Neural cell (in vitro differentiated cells): ENCODE measurements at regions not wholly inside any gene's neighbourhood (a gene's known extent, or its start where the extent isn't known, plus 50 kb on each side); places are given as distances from the start of the nearest gene placed in this dataset.

Experiments
- H2AFZ ChIP-seq: fragments of 200-600, 300-800 bp; sonication (generic), shearing (Covaris generic); 2 replicates; pipeline ENCODE4 v1.6.0; 2014; ENCODE audit warnings: low read depth, mild to moderate bottlenecking, antibody characterized with exemption, low read length, moderate library complexity
- H3F3A ChIP-seq: fragments of 200-600 bp; shearing (Covaris generic); 2 replicates; pipeline ENCODE4 v1.6.1; 2016; ENCODE audit warnings: mild to moderate bottlenecking, moderate library complexity, mixed read lengths, antibody characterized with exemption, low read length; ENCODE audit not compliant: insufficient read depth, poor library complexity, severe bottlenecking
- H3K27ac ChIP-seq: fragments of 200-600, 300-800 bp; sonication (generic), shearing (Covaris generic); 2 replicates; pipeline ENCODE4 v1.5.1; 2014; ENCODE audit warnings: mild to moderate bottlenecking, low read length, moderate library complexity
- H3K27me3 ChIP-seq: fragments of 300-800, 200-600 bp; sonication (generic), shearing (Covaris generic); 2 replicates; pipeline ENCODE4 v1.6.0; 2014; ENCODE audit warnings: mild to moderate bottlenecking, low read depth, low read length, moderate library complexity; ENCODE audit not compliant: insufficient read depth
- H3K36me3 ChIP-seq: fragments of 300-800, 200-600 bp; sonication (generic), shearing (Covaris generic); 2 replicates; pipeline ENCODE4 v1.5.1; 2014; ENCODE audit warnings: mild to moderate bottlenecking, antibody characterized with exemption, low read length, moderate library complexity; ENCODE audit not compliant: insufficient read depth
- H3K4me2 ChIP-seq: fragments of 300-800, 200-600 bp; sonication (generic), shearing (Covaris generic); 2 replicates; pipeline ENCODE4 v1.6.0; 2014; ENCODE audit warnings: mild to moderate bottlenecking, low read length
- H3K4me3 ChIP-seq: fragments of 300-800, 200-600 bp; sonication (generic), shearing (Covaris generic); 2 replicates; pipeline ENCODE4 v1.5.1; 2014; ENCODE audit warnings: mild to moderate bottlenecking, low read length, moderate library complexity
- H3K79me2 ChIP-seq: fragments of 200-600 bp; shearing (Covaris generic); replicated peaks from 2 replicates; pipeline ENCODE4 v1.6.0; 2014; ENCODE audit warnings: mild to moderate bottlenecking, low read length, moderate library complexity; ENCODE audit not compliant: insufficient read depth
- H3K9ac ChIP-seq: fragments of 300-800, 200-600 bp; sonication (generic), shearing (Covaris generic); 2 replicates; pipeline ENCODE4 v1.6.1; 2016; ENCODE audit warnings: mild to moderate bottlenecking, low read length, mixed read lengths
- H3K9me2 ChIP-seq: fragments of 200-600 bp; shearing (Covaris generic); 2 replicates; pipeline ENCODE4 v1.6.1; 2016; ENCODE audit warnings: mild to moderate bottlenecking, low read length, mixed read lengths; ENCODE audit not compliant: insufficient read depth
- H3K9me3 ChIP-seq: fragments of 200-600, 300-800 bp; sonication (generic), shearing (Covaris generic); 2 replicates; pipeline ENCODE4 v1.6.1; 2016; ENCODE audit warnings: mild to moderate bottlenecking, mixed run types, low read length, moderate library complexity, mixed read lengths
- H4K20me1 ChIP-seq: fragments of 200-600 bp; shearing (Covaris generic); 2 replicates; pipeline ENCODE4 v1.6.1; 2016; ENCODE audit warnings: mild to moderate bottlenecking, mixed run types; ENCODE audit not compliant: insufficient read depth
- EP300 ChIP-seq: fragments of 450-650 bp; conservative IDR thresholded peaks from 2 replicates; pipeline ENCODE4 v1.6.1; 2014; ENCODE audit warnings: antibody characterized with exemption, mild to moderate bottlenecking, moderate library complexity; ENCODE audit not compliant: poor library complexity, severe bottlenecking
- EZH2 ChIP-seq: fragments of 200-600, 300-800 bp; shearing (Covaris generic), sonication (generic); IDR thresholded peaks from 2 replicates; pipeline ENCODE4 v1.6.1; 2014; ENCODE audit warnings: antibody characterized with exemption, low read length, borderline replicate concordance, mild to moderate bottlenecking; ENCODE audit not compliant: insufficient read depth, poor library complexity, severe bottlenecking
- MXI1 ChIP-seq: fragments of 450-650 bp; conservative IDR thresholded peaks from 2 replicates; pipeline ENCODE4 v1.6.1; 2014; ENCODE audit warnings: antibody characterized with exemption, mild to moderate bottlenecking; ENCODE audit not compliant: poor library complexity, severe bottlenecking
- POLR2AphosphoS5 ChIP-seq: IDR thresholded peaks from 2 replicates; pipeline ENCODE4 v1.6.1; 2012
- RAD21 ChIP-seq: fragments of 450-650 bp; conservative IDR thresholded peaks from 2 replicates; pipeline ENCODE4 v1.6.1; 2014; ENCODE audit warnings: antibody characterized with exemption, mild to moderate bottlenecking, moderate library complexity
- SMC3 ChIP-seq: fragments of 450-650 bp; conservative IDR thresholded peaks from 2 replicates; pipeline ENCODE4 v1.6.1; 2014; ENCODE audit warnings: antibody characterized with exemption, mild to moderate bottlenecking, moderate library complexity; ENCODE audit not compliant: poor library complexity
- TAF1 ChIP-seq: IDR thresholded peaks from 2 replicates; pipeline ENCODE4 v1.6.1; 2012; ENCODE audit warnings: low read depth
- TF ChIP-seq, protein P1 (sequence below): fragments of 450-650 bp; IDR thresholded peaks from 2 replicates; pipeline ENCODE4 v1.5.1; 2014; ENCODE audit warnings: antibody characterized with exemption, mild to moderate bottlenecking, moderate library complexity; ENCODE audit not compliant: poor library complexity, severe bottlenecking
- TF ChIP-seq, protein P2 (sequence below): IDR thresholded peaks from 2 replicates; pipeline ENCODE4 v1.6.1; 2012; ENCODE audit warnings: borderline replicate concordance

DNA sequence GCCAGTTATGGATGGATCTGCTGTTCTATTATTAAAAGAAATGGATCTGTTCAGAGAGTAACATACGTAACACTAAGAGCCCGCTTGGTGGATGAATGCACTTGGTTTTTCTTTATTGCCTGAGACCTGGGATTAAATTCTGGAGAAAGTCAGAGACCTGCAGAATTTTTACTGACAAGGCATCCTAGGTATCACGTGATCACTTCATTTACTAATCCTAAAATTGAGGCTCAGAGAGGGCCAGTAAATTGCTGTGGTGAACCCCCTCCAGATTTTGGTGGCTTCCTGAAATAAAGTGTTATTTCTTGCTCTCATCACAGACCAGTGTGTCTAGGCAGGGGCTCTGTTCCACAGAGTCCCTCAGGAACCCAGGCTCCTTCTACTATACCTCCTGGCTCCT lies 187.9 kb upstream of the LARGE1 start:
- Histone ChIP-seq H3K27ac (no peak overlapping the region), H4K20me1 (no peaks in the 10 kb centered on the region), H3K36me3 (no peaks in the 10 kb centered on the region), H3K4me2 (no peak overlapping the region), H2AFZ (no peak overlapping the region), H3K4me3 (no peak overlapping the region), H3F3A (no peaks in the 10 kb centered on the region), H3K79me2 (no peaks in the 10 kb centered on the region), H3K9me2 (no peaks in the 10 kb centered on the region), H3K9ac (no peak overlapping the region), H3K9me3 (no peaks in the 10 kb centered on the region), H3K27me3 (no peaks in the 10 kb centered on the region)
- TF ChIP-seq RAD21, result no peak
- TF ChIP-seq POLR2AphosphoS5, result no peak
- no peak for TF ChIP-seq TAF1
- TF ChIP-seq, protein P1, sequence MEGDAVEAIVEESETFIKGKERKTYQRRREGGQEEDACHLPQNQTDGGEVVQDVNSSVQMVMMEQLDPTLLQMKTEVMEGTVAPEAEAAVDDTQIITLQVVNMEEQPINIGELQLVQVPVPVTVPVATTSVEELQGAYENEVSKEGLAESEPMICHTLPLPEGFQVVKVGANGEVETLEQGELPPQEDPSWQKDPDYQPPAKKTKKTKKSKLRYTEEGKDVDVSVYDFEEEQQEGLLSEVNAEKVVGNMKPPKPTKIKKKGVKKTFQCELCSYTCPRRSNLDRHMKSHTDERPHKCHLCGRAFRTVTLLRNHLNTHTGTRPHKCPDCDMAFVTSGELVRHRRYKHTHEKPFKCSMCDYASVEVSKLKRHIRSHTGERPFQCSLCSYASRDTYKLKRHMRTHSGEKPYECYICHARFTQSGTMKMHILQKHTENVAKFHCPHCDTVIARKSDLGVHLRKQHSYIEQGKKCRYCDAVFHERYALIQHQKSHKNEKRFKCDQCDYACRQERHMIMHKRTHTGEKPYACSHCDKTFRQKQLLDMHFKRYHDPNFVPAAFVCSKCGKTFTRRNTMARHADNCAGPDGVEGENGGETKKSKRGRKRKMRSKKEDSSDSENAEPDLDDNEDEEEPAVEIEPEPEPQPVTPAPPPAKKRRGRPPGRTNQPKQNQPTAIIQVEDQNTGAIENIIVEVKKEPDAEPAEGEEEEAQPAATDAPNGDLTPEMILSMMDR, result no peak
- no peak for TF ChIP-seq SMC3
- TF ChIP-seq EP300, result no peak
- TF ChIP-seq MXI1, result no peak
- TF ChIP-seq EZH2, result no peak
- TF ChIP-seq, protein P2, sequence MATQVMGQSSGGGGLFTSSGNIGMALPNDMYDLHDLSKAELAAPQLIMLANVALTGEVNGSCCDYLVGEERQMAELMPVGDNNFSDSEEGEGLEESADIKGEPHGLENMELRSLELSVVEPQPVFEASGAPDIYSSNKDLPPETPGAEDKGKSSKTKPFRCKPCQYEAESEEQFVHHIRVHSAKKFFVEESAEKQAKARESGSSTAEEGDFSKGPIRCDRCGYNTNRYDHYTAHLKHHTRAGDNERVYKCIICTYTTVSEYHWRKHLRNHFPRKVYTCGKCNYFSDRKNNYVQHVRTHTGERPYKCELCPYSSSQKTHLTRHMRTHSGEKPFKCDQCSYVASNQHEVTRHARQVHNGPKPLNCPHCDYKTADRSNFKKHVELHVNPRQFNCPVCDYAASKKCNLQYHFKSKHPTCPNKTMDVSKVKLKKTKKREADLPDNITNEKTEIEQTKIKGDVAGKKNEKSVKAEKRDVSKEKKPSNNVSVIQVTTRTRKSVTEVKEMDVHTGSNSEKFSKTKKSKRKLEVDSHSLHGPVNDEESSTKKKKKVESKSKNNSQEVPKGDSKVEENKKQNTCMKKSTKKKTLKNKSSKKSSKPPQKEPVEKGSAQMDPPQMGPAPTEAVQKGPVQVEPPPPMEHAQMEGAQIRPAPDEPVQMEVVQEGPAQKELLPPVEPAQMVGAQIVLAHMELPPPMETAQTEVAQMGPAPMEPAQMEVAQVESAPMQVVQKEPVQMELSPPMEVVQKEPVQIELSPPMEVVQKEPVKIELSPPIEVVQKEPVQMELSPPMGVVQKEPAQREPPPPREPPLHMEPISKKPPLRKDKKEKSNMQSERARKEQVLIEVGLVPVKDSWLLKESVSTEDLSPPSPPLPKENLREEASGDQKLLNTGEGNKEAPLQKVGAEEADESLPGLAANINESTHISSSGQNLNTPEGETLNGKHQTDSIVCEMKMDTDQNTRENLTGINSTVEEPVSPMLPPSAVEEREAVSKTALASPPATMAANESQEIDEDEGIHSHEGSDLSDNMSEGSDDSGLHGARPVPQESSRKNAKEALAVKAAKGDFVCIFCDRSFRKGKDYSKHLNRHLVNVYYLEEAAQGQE, result no peak

DNA sequence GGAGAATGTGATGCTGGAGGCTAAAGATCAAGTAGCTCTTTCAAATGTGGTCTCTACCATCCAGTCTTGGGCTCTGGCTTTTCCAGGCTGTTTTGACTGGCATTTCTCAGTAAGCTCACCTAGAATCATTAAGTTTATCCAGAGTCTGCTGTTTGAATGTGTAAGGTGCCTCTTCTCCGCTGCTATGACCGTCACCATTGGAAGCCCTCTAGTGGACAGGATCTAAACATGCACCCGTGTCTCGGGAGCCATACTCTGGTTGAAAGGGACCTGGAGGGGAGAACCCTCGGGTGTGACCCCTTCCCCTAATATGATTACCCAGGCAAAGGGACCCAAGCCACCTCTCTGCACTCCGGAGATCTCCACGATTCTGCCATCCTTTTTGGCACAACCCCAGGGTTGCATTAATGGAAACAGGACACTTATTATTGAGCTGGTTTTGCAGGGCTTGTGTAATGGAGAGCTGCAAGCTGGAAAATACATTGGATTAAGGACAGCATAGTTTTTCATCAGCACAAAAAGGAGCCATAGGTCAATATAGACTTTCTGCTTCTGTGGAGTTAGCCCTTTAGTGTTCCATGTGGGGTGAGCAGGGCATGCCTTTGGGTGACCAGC lies 191.0 kb upstream of the LARGE1 start:
- no peaks in the 10 kb centered on the region for H4K20me1 ChIP-seq
- H3K4me2 ChIP-seq, result no peak overlapping the region
- H3F3A ChIP-seq, result no peaks in the 10 kb centered on the region
- H3K9me3 ChIP-seq, result no peaks in the 10 kb centered on the region
- no peak overlapping the region for H3K9ac ChIP-seq
- TF ChIP-seq, protein P1, result peak; percentile 68
- TF ChIP-seq EZH2 (no peak), EP300 (no peak), RAD21 (peak; percentile 55), POLR2AphosphoS5 (no peak), SMC3 (peak; percentile 60), TAF1 (no peak), MXI1 (no peak)
- TF ChIP-seq, protein P2, result no peak
- no peak overlapping the region for H2AFZ ChIP-seq
- no peaks in the 10 kb centered on the region for H3K27me3 ChIP-seq
- no peaks in the 10 kb centered on the region for H3K79me2 ChIP-seq
- no peaks in the 10 kb centered on the region for H3K9me2 ChIP-seq
- H3K27ac ChIP-seq, result no peak overlapping the region
- no peak overlapping the region for H3K4me3 ChIP-seq
- no peaks in the 10 kb centered on the region for H3K36me3 ChIP-seq
